ENCODE measurements at regions not wholly inside any gene's neighbourhood (a gene's known extent, or its start where the extent isn't known, plus 50 kb on each side); places are given as distances from the start of the nearest gene placed in this dataset.

DNA sequence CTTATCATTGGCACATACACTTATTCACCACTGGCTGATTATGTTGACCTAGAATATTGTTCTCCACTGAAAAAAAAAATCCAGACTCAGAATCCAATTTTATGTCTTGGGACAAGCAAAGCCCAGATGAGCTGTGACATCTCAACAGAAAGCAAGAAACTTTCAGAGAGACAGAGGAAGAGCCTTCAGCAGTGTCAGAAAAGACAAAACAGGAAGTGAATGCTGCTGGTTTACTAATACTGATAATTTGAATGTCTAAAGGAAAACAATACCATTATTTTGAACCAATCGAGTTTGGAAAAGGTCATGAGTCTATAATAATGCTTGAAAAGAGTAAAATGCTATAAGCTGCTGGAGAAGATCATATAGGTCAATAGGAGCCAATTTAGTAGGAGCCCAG is 179.8 kb upstream of the RIMS1 start:
- H3K4me3 ChIP-seq (ENCODE audit: low read depth in 1 of 3, low read length in 3 of 3): no peak overlapping the region
- H3K36me3 ChIP-seq (ENCODE audit: control insufficient read depth in 3 of 3, insufficient read depth in 2 of 3, low read depth in 1 of 3, low read length in 3 of 3): no peaks in the 10 kb centered on the region
- H3K27ac ChIP-seq (ENCODE audit: low read depth in 1 of 3, low read length in 2 of 3): no peak overlapping the region
- H3K4me1 ChIP-seq (ENCODE audit: control insufficient read depth in 3 of 3, insufficient read depth in 2 of 3, low read depth in 1 of 3, low read length in 2 of 3): no peaks in the 10 kb centered on the region
- H3K9me3 ChIP-seq (ENCODE audit: control insufficient read depth in 2 of 2, insufficient read depth in 1 of 2, low read depth in 1 of 2, low read length in 1 of 2): no peaks in the 10 kb centered on the region
- 21 to 36% (median 36%) methylated on average over 1 of the region's 1 CpG for WGBS, 3 donors
- DNase-seq (no peak), FAIRE-seq (no peak)
- no peaks in the 10 kb centered on the region for H3K27me3 ChIP-seq (ENCODE audit: control insufficient read depth in 3 of 3, insufficient read depth in 3 of 3, low read length in 3 of 3)

DNA sequence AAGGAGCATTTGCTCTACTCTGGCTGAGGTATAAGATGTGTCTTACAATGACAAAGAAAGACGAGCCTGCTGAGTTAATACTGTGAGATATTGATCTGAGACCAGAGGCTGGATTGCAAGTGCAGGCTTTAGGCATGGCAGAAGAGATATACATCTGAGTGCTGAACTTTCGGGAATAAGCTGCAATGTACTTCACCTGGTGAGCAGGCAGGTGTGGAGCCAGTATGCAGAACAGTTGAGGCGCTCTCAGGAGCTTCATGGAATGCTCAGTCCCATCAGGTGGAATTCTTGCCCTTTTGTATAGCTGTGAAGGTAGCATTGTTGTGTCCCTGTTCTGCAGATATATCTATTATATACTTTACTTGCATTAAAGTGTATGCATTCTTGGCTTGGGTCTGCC is 179.3 kb upstream of the RIMS1 start:
- no peaks in the 10 kb centered on the region for H3K9me3 ChIP-seq (ENCODE audit: control insufficient read depth in 2 of 2, insufficient read depth in 1 of 2, low read depth in 1 of 2, low read length in 1 of 2)
- no peak overlapping the region for H3K27ac ChIP-seq (ENCODE audit: low read depth in 1 of 3, low read length in 2 of 3)
- no peak for FAIRE-seq
- H3K4me1 ChIP-seq (ENCODE audit: control insufficient read depth in 3 of 3, insufficient read depth in 2 of 3, low read depth in 1 of 3, low read length in 2 of 3): no peaks in the 10 kb centered on the region
- no peaks in the 10 kb centered on the region for H3K36me3 ChIP-seq (ENCODE audit: control insufficient read depth in 3 of 3, insufficient read depth in 2 of 3, low read depth in 1 of 3, low read length in 3 of 3)
- no peak overlapping the region for H3K4me3 ChIP-seq (ENCODE audit: low read depth in 1 of 3, low read length in 3 of 3)
- 66 to 80% (median 69%) methylated on average over 3 of the region's 3 CpGs for WGBS, 3 donors
- no peaks in the 10 kb centered on the region for H3K27me3 ChIP-seq (ENCODE audit: control insufficient read depth in 3 of 3, insufficient read depth in 3 of 3, low read length in 3 of 3)
- no peak for DNase-seq

DNA sequence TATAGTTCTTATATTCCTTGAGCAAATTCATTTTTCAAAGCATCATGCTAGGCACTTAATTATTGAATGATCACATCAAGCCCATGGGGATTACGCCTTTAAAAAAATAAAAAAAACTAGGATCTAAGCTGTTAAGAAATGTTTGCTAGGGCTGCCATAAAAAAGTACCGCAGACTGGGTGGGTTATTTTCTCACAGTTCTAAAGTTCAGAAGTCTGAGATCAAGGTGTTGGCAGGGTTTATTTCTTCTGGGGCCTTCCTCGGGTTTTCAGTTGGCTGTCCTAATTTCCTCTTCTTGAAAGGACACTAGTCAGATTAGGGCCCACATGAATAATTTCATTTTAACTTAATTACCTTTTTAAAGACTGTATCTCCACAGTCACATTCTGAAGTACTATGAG is 165.6 kb upstream of the RIMS1 start:
- no peaks in the 10 kb centered on the region for H3K9me3 ChIP-seq (ENCODE audit: control insufficient read depth in 2 of 2, insufficient read depth in 1 of 2, low read depth in 1 of 2, low read length in 1 of 2)
- peaks cover 0 to 22% (median 0%) of the 10 kb centered on the region in 3 donors for H3K4me1 ChIP-seq (ENCODE audit: control insufficient read depth in 3 of 3, insufficient read depth in 2 of 3, low read depth in 1 of 3, low read length in 2 of 3)
- H3K27ac ChIP-seq (ENCODE audit: low read depth in 1 of 3, low read length in 2 of 3): peak overlapping the region in 1 of 3 donors; percentile 24
- H3K27me3 ChIP-seq (ENCODE audit: control insufficient read depth in 3 of 3, insufficient read depth in 3 of 3, low read length in 3 of 3): no peaks in the 10 kb centered on the region
- DNase-seq (peak in 1 of 2 donors; percentile 75), FAIRE-seq (no peak)
- 15 to 47% (median 29%) methylated on average over 3 of the region's 3 CpGs for WGBS, 3 donors
- no peak overlapping the region for H3K4me3 ChIP-seq (ENCODE audit: low read depth in 1 of 3, low read length in 3 of 3)
- H3K36me3 ChIP-seq (ENCODE audit: control insufficient read depth in 3 of 3, insufficient read depth in 2 of 3, low read depth in 1 of 3, low read length in 3 of 3): no peaks in the 10 kb centered on the region

DNA sequence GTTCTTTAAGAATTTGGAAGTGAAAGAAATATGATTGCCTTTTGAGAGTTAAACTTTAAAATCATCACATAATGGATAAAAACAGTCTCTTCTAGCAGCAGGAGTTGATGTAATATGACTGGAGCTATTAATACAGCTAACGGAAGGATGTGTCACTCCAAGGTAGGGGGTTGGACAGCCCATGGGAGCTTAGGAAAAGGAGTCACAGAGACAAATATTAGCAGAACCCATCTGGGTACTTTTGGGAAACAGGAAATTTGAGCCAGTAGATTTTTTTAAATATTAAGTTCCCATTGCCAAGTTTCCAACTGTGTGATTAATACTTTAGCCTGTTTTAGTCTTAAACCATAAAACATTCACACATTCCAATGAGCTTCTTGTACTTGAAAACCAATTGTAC is 164.7 kb upstream of the RIMS1 start:
- H3K27me3 ChIP-seq (ENCODE audit: control insufficient read depth in 3 of 3, insufficient read depth in 3 of 3, low read length in 3 of 3): no peaks in the 10 kb centered on the region
- H3K27ac ChIP-seq (ENCODE audit: low read depth in 1 of 3, low read length in 2 of 3): peak overlapping the region in 1 of 3 donors; percentile 24
- H3K9me3 ChIP-seq (ENCODE audit: control insufficient read depth in 2 of 2, insufficient read depth in 1 of 2, low read depth in 1 of 2, low read length in 1 of 2): no peaks in the 10 kb centered on the region
- H3K36me3 ChIP-seq (ENCODE audit: control insufficient read depth in 3 of 3, insufficient read depth in 2 of 3, low read depth in 1 of 3, low read length in 3 of 3): no peaks in the 10 kb centered on the region
- H3K4me1 ChIP-seq (ENCODE audit: control insufficient read depth in 3 of 3, insufficient read depth in 2 of 3, low read depth in 1 of 3, low read length in 2 of 3): peaks cover 0 to 22% (median 0%) of the 10 kb centered on the region in 3 donors
- no peak overlapping the region for H3K4me3 ChIP-seq (ENCODE audit: low read depth in 1 of 3, low read length in 3 of 3)
- DNase-seq: no peak
- FAIRE-seq: no peak
- 68 to 91% (median 75%) methylated on average over 1 of the region's 1 CpG for WGBS, 3 donors

DNA sequence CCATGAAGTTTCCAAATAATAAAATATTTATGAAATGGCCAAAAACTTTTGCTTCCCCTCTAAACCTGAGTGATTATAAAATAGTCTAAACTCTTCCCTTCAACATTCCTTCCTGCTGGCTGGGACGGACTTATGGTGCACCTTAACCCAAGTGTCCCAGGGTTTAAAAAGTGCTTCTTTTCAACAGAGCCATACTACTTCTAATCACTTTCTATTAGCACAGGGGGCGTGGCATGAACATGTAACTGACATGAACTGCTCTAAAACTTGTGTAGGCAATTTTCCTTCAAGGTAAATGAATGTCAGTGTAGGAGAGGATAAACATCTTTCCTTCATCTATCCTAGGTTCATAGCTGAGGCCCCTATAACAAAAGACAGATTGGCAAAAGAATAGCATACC is 163.6 kb upstream of the RIMS1 start:
- Histone ChIP-seq H3K27ac (ENCODE audit: low read depth in 1 of 3, low read length in 2 of 3) (peak overlapping the region in 1 of 3 donors; percentile 2), H3K4me1 (ENCODE audit: control insufficient read depth in 3 of 3, insufficient read depth in 2 of 3, low read depth in 1 of 3, low read length in 2 of 3) (peaks cover 0 to 25% (median 0%) of the 10 kb centered on the region in 3 donors), H3K27me3 (ENCODE audit: control insufficient read depth in 3 of 3, insufficient read depth in 3 of 3, low read length in 3 of 3) (no peaks in the 10 kb centered on the region), H3K36me3 (ENCODE audit: control insufficient read depth in 3 of 3, insufficient read depth in 2 of 3, low read depth in 1 of 3, low read length in 3 of 3) (no peaks in the 10 kb centered on the region), H3K9me3 (ENCODE audit: control insufficient read depth in 2 of 2, insufficient read depth in 1 of 2, low read depth in 1 of 2, low read length in 1 of 2) (no peaks in the 10 kb centered on the region), H3K4me3 (ENCODE audit: low read depth in 1 of 3, low read length in 3 of 3) (no peak overlapping the region)
- 16 to 61% (median 41%) methylated on average over 2 of the region's 2 CpGs for WGBS, 3 donors
- FAIRE-seq: no peak
- peak in 1 of 2 donors; percentile 57 for DNase-seq

DNA sequence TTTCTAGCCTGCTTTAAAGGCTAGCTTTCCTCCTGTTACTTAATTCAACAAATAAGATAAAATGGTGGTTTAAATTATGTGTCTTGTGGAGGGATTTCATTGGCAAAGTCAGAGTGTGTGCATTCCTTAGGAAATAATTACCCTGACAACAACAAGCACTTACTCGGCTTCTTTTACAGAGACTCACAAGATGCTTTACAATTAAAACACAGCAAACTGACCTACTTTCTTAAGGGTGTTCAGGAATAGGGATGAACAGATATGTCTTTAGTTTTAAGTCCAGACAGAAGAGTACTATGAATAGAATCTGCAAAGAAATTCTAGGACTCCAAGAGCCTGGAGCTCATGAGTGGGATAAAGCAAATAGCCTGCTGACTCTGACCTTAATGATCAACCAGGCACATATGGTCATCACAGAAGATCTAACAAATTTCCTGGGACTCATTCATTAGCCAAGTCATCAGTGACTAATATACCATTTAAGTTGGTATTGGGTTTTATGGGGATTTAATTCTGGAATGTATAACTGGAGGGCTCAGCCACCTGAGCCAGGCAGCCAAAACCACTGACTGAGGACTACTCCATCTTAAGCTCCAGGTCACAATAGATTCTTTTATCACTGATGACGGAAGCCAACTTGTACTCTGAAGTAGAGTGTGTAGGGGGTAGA is 161.8 kb upstream of the RIMS1 start:
- Histone ChIP-seq H3K4me1 (ENCODE audit: control insufficient read depth in 3 of 3, insufficient read depth in 2 of 3, low read depth in 1 of 3, low read length in 2 of 3) (peaks cover 0 to 22% (median 0%) of the 10 kb centered on the region in 3 donors), H3K4me3 (ENCODE audit: low read depth in 1 of 3, low read length in 3 of 3) (no peak overlapping the region), H3K9me3 (ENCODE audit: control insufficient read depth in 2 of 2, insufficient read depth in 1 of 2, low read depth in 1 of 2, low read length in 1 of 2) (no peaks in the 10 kb centered on the region), H3K27ac (ENCODE audit: low read depth in 1 of 3, low read length in 2 of 3) (no peak overlapping the region), H3K36me3 (ENCODE audit: control insufficient read depth in 3 of 3, insufficient read depth in 2 of 3, low read depth in 1 of 3, low read length in 3 of 3) (no peaks in the 10 kb centered on the region), H3K27me3 (ENCODE audit: control insufficient read depth in 3 of 3, insufficient read depth in 3 of 3, low read length in 3 of 3) (no peaks in the 10 kb centered on the region)
- DNase-seq: no peak
- 80 to 92% (median 84%) methylated on average over 2 of the region's 2 CpGs for WGBS, 3 donors
- FAIRE-seq: no peak

DNA sequence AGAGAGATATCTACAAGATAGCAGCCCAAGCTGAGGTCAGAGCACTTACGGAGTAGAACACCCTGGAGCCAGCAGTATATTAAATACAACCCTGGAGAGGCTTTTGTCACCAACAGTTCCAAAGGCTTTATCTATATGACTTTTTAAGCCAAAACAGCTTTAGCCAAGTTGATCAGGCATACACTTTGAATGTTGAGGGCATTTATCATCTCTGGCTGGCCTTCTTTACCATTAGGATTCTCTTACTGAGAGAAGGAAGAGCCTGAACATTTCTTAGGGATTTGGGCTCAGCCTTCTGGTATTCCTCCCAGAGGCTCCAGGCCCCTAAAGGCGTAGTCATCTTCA is 161.3 kb upstream of the RIMS1 start:
- no peaks in the 10 kb centered on the region for H3K9me3 ChIP-seq (ENCODE audit: control insufficient read depth in 2 of 2, insufficient read depth in 1 of 2, low read depth in 1 of 2, low read length in 1 of 2)
- no peak for DNase-seq
- H3K4me3 ChIP-seq (ENCODE audit: low read depth in 1 of 3, low read length in 3 of 3): no peak overlapping the region
- peaks cover 0 to 20% (median 0%) of the 10 kb centered on the region in 3 donors for H3K4me1 ChIP-seq (ENCODE audit: control insufficient read depth in 3 of 3, insufficient read depth in 2 of 3, low read depth in 1 of 3, low read length in 2 of 3)
- 83 to 96% (median 91%) methylated on average over 2 of the region's 2 CpGs for WGBS, 3 donors
- H3K27me3 ChIP-seq (ENCODE audit: control insufficient read depth in 3 of 3, insufficient read depth in 3 of 3, low read length in 3 of 3): no peaks in the 10 kb centered on the region
- H3K27ac ChIP-seq (ENCODE audit: low read depth in 1 of 3, low read length in 2 of 3): no peak overlapping the region
- no peaks in the 10 kb centered on the region for H3K36me3 ChIP-seq (ENCODE audit: control insufficient read depth in 3 of 3, insufficient read depth in 2 of 3, low read depth in 1 of 3, low read length in 3 of 3)
- no peak for FAIRE-seq

DNA sequence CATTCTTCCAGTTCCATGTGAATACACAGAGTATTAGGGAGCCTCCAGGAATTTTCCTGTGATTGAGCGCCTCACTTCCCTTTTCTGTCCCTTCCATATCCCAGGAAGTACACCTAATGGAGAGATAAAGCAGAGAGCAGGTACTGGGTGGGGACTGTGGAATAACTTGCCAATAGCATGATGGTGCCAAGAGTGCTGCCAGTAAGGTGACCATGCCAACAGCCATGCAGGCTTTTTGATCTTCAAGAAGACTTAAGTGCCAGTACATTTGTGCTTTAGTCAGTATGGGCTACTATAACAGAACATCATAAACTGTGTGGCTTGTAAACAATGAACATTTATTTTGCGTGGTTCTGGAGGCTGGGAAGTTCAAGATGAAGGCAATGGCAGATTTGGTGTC is 160.2 kb upstream of the RIMS1 start:
- 76 to 89% (median 79%) methylated on average over 2 of the region's 2 CpGs for WGBS, 3 donors
- Histone ChIP-seq H3K36me3 (ENCODE audit: control insufficient read depth in 3 of 3, insufficient read depth in 2 of 3, low read depth in 1 of 3, low read length in 3 of 3) (no peaks in the 10 kb centered on the region), H3K4me1 (ENCODE audit: control insufficient read depth in 3 of 3, insufficient read depth in 2 of 3, low read depth in 1 of 3, low read length in 2 of 3) (peaks cover 0 to 17% (median 0%) of the 10 kb centered on the region in 3 donors), H3K27me3 (ENCODE audit: control insufficient read depth in 3 of 3, insufficient read depth in 3 of 3, low read length in 3 of 3) (no peaks in the 10 kb centered on the region), H3K27ac (ENCODE audit: low read depth in 1 of 3, low read length in 2 of 3) (no peak overlapping the region), H3K9me3 (ENCODE audit: control insufficient read depth in 2 of 2, insufficient read depth in 1 of 2, low read depth in 1 of 2, low read length in 1 of 2) (no peaks in the 10 kb centered on the region), H3K4me3 (ENCODE audit: low read depth in 1 of 3, low read length in 3 of 3) (no peak overlapping the region)
- DNase-seq (no peak), FAIRE-seq (no peak)
